CD8-positive, alpha-beta memory T cell (primary cell): ENCODE measurements at regions not wholly inside any gene's neighbourhood (a gene's known extent, or its start where the extent isn't known, plus 50 kb on each side); places are given as distances from the start of the nearest gene placed in this dataset.

ENCODE experiments used
- CTCF ChIA-PET: fragments of 350-600 bp; sonication (Branson Sonifier 250); formaldehyde crosslinking; loops from one replicate; lab custom pipeline; 2021; ENCODE audit warnings: antibody characterized with exemption; lab: Charles Lee
- POLR2A ChIA-PET: fragments of 350-600 bp; sonication (Branson Sonifier 250); formaldehyde crosslinking; loops from one replicate; lab custom pipeline; 2021; ENCODE audit warnings: antibody characterized with exemption; lab: Charles Lee
- DNase-seq, 5 donors: peaks; one replicate each; pipeline versions ENCODE4 v3.0.0 to v3.0.0-alpha.2; 2020 to 2022; ENCODE audit warnings: mixed read lengths in 1 of 5
- H3K27ac ChIP-seq: one replicate; pipeline ENCODE4 v1.7.0; 2013; ENCODE audit warnings: low read depth, mild to moderate bottlenecking, low read length, moderate library complexity
- H3K27me3 ChIP-seq: 2 replicates; pipeline ENCODE4 v1.7.0; 2013; ENCODE audit warnings: low read length, mild to moderate bottlenecking; ENCODE audit not compliant: insufficient read depth, poor library complexity, severe bottlenecking
- H3K36me3 ChIP-seq: 2 replicates; pipeline ENCODE4 v1.7.0; 2013; ENCODE audit warnings: mild to moderate bottlenecking, low read length, moderate library complexity; ENCODE audit not compliant: insufficient read depth
- H3K4me1 ChIP-seq: 2 replicates; pipeline ENCODE4 v1.7.0; 2013; ENCODE audit warnings: mild to moderate bottlenecking, low read length, moderate library complexity; ENCODE audit not compliant: insufficient read depth
- H3K4me3 ChIP-seq: 2 replicates; pipeline ENCODE4 v1.7.0; 2013; ENCODE audit warnings: mild to moderate bottlenecking, low read length
- H3K9me3 ChIP-seq: 2 replicates; pipeline ENCODE4 v1.7.0; 2013; ENCODE audit warnings: mild to moderate bottlenecking, low read length
- H3K27ac Mint-ChIP-seq, 8 donors: one replicate each; pipeline ENCODE4 v1.8.0; 2020 to 2021; ENCODE audit warnings: mixed read lengths in 8 of 8, mild to moderate bottlenecking in 6 of 8, inconsistent platforms in 3 of 8, moderate library complexity in 3 of 8
- H3K27me3 Mint-ChIP-seq, 2 donors: one replicate each; pipeline ENCODE4 v1.8.0; 2020 to 2021; ENCODE audit warnings: mixed read lengths in 2 of 2, mild to moderate bottlenecking in 1 of 2, moderate library complexity in 1 of 2
- H3K36me3 Mint-ChIP-seq, 3 donors: one replicate each; pipeline ENCODE4 v1.8.0; 2020 to 2021; ENCODE audit warnings: mixed read lengths in 3 of 3, inconsistent platforms in 1 of 3, mild to moderate bottlenecking in 1 of 3
- H3K4me1 Mint-ChIP-seq, 3 donors: one replicate each; pipeline ENCODE4 v1.8.0; 2020 to 2021; ENCODE audit warnings: mixed read lengths in 3 of 3, inconsistent platforms in 1 of 3, mild to moderate bottlenecking in 1 of 3
- H3K4me3 Mint-ChIP-seq, 7 donors: one replicate each; pipeline ENCODE4 v1.8.0; 2020 to 2021; ENCODE audit warnings: mixed read lengths in 7 of 7, mild to moderate bottlenecking in 6 of 7, moderate library complexity in 4 of 7, inconsistent platforms in 2 of 7
- H3K9me3 Mint-ChIP-seq, 5 donors: one replicate each; pipeline ENCODE4 v1.8.0; 2020 to 2022; ENCODE audit warnings: mixed read lengths in 5 of 5, mild to moderate bottlenecking in 3 of 5, moderate library complexity in 2 of 5, inconsistent platforms in 1 of 5

- no peaks in the 10 kb centered on the region for H3K27me3 ChIP-seq
- H3K4me3 Mint-ChIP-seq: no peak overlapping the region
- no peak overlapping the region for H3K27ac ChIP-seq
- DNase-seq: no peak
- no peak overlapping the region for H3K4me3 ChIP-seq
- peaks cover 0 to 18% (median 7%) of the 10 kb centered on the region in 5 donors for H3K9me3 Mint-ChIP-seq
- no peaks in the 10 kb centered on the region for H3K4me1 ChIP-seq
- H3K9me3 ChIP-seq: no peaks in the 10 kb centered on the region
- no peaks in the 10 kb centered on the region for H3K36me3 Mint-ChIP-seq
- no peak overlapping the region for H3K27ac Mint-ChIP-seq
- POLR2A ChIA-PET: no interaction called here
- H3K27me3 Mint-ChIP-seq: peaks cover 0 to 3% of the 10 kb centered on the region in 2 donors
- no peaks in the 10 kb centered on the region for H3K4me1 Mint-ChIP-seq
- CTCF ChIA-PET: no interaction called here
- no peaks in the 10 kb centered on the region for H3K36me3 ChIP-seq
These were observed 162.7 kb downstream of the NAF1 start for GRCh38 chr4:163003979-163004378.

GRCh38 chr4:162988530-162988929, 178.2 kb downstream of the NAF1 start:
- Mint-ChIP-seq H3K9me3 (peaks cover 0 to 6% (median 0%) of the 10 kb centered on the region in 5 donors), H3K27me3 (no peaks in the 10 kb centered on the region), H3K27ac (no peak overlapping the region), H3K36me3 (no peaks in the 10 kb centered on the region), H3K4me1 (no peaks in the 10 kb centered on the region), H3K4me3 (no peak overlapping the region)
- no peak for DNase-seq
- H3K27me3 ChIP-seq: no peaks in the 10 kb centered on the region
- H3K9me3 ChIP-seq: no peaks in the 10 kb centered on the region
- H3K36me3 ChIP-seq: no peaks in the 10 kb centered on the region
- H3K27ac ChIP-seq: no peak overlapping the region
- ChIA-PET POLR2A (no interaction called here), CTCF (no interaction called here)
- no peaks in the 10 kb centered on the region for H3K4me1 ChIP-seq
- no peak overlapping the region for H3K4me3 ChIP-seq

- Histone ChIP-seq H3K4me3 (no peak overlapping the region), H3K9me3 (no peaks in the 10 kb centered on the region), H3K27ac (no peak overlapping the region), H3K27me3 (no peaks in the 10 kb centered on the region), H3K36me3 (no peaks in the 10 kb centered on the region), H3K4me1 (no peaks in the 10 kb centered on the region)
- Mint-ChIP-seq H3K27ac (no peak overlapping the region), H3K36me3 (no peaks in the 10 kb centered on the region), H3K27me3 (no peaks in the 10 kb centered on the region), H3K9me3 (peaks cover 0 to 7% (median 3%) of the 10 kb centered on the region in 5 donors), H3K4me1 (no peaks in the 10 kb centered on the region), H3K4me3 (no peak overlapping the region)
- ChIA-PET POLR2A (no interaction called here), CTCF (no interaction called here)
- DNase-seq: no peak
These were observed 181.6 kb downstream of the NAF1 start for GRCh38 chr4:162985131-162985530.

- Mint-ChIP-seq H3K4me3 (no peak overlapping the region), H3K36me3 (no peaks in the 10 kb centered on the region)
- POLR2A ChIA-PET: no interaction called here
These were observed 182.1 kb downstream of the NAF1 start for GRCh38 chr4:162984621-162985020.

GRCh38 chr4:162981823-162982222, 184.9 kb downstream of the NAF1 start:
- no peak overlapping the region for H3K4me3 Mint-ChIP-seq
- no peak overlapping the region for H3K27ac ChIP-seq
- H3K27me3 ChIP-seq: no peaks in the 10 kb centered on the region
- no peaks in the 10 kb centered on the region for H3K27me3 Mint-ChIP-seq
- no peaks in the 10 kb centered on the region for H3K4me1 ChIP-seq
- POLR2A ChIA-PET: no interaction called here
- no peak overlapping the region for H3K27ac Mint-ChIP-seq
- no peaks in the 10 kb centered on the region for H3K9me3 ChIP-seq
- no peak overlapping the region for H3K4me3 ChIP-seq
- no peak for DNase-seq
- no peaks in the 10 kb centered on the region for H3K36me3 Mint-ChIP-seq
- peaks cover 0 to 4% (median 3%) of the 10 kb centered on the region in 5 donors for H3K9me3 Mint-ChIP-seq
- no peaks in the 10 kb centered on the region for H3K4me1 Mint-ChIP-seq
- H3K36me3 ChIP-seq: no peaks in the 10 kb centered on the region
- CTCF ChIA-PET: no interaction called here

More at GRCh38 chr4:162984621-162985020, 182.1 kb downstream of the NAF1 start:
- H3K9me3 ChIP-seq: no peaks in the 10 kb centered on the region
- H3K4me1 ChIP-seq: no peaks in the 10 kb centered on the region
- CTCF ChIA-PET: no interaction called here
- H3K27me3 ChIP-seq: no peaks in the 10 kb centered on the region
- H3K27me3 Mint-ChIP-seq: no peaks in the 10 kb centered on the region
- no peak overlapping the region for H3K27ac Mint-ChIP-seq
- no peak overlapping the region for H3K4me3 ChIP-seq
- peaks cover 0 to 7% (median 3%) of the 10 kb centered on the region in 5 donors for H3K9me3 Mint-ChIP-seq
- H3K4me1 Mint-ChIP-seq: no peaks in the 10 kb centered on the region
- no peak for DNase-seq
- H3K27ac ChIP-seq: no peak overlapping the region
- no peaks in the 10 kb centered on the region for H3K36me3 ChIP-seq

- Histone ChIP-seq H3K9me3 (no peaks in the 10 kb centered on the region), H3K36me3 (no peaks in the 10 kb centered on the region), H3K4me3 (no peak overlapping the region), H3K4me1 (no peaks in the 10 kb centered on the region), H3K27me3 (no peaks in the 10 kb centered on the region), H3K27ac (no peak overlapping the region)
- H3K27me3 Mint-ChIP-seq: no peaks in the 10 kb centered on the region
- no peak overlapping the region for H3K27ac Mint-ChIP-seq
- ChIA-PET CTCF (no interaction called here), POLR2A (no interaction called here)
- no peak for DNase-seq
- no peaks in the 10 kb centered on the region for H3K4me1 Mint-ChIP-seq
- H3K36me3 Mint-ChIP-seq: no peaks in the 10 kb centered on the region
- peaks cover 0 to 3% (median 0%) of the 10 kb centered on the region in 5 donors for H3K9me3 Mint-ChIP-seq
- no peak overlapping the region for H3K4me3 Mint-ChIP-seq
These were observed 188.3 kb downstream of the NAF1 start for GRCh38 chr4:162978398-162978797.

GRCh38 chr4:162977788-162978187, 188.9 kb downstream of the NAF1 start:
- CTCF ChIA-PET: no interaction called here
- no peak overlapping the region for H3K4me3 ChIP-seq
- no peaks in the 10 kb centered on the region for H3K4me1 Mint-ChIP-seq
- no peak for DNase-seq
- H3K36me3 Mint-ChIP-seq: no peaks in the 10 kb centered on the region
- no peak overlapping the region for H3K27ac ChIP-seq
- H3K27ac Mint-ChIP-seq: no peak overlapping the region
- H3K27me3 Mint-ChIP-seq: no peaks in the 10 kb centered on the region
- no peak overlapping the region for H3K4me3 Mint-ChIP-seq
- peaks cover 0 to 3% (median 0%) of the 10 kb centered on the region in 5 donors for H3K9me3 Mint-ChIP-seq
- POLR2A ChIA-PET: no interaction called here
- H3K27me3 ChIP-seq: no peaks in the 10 kb centered on the region
- no peaks in the 10 kb centered on the region for H3K9me3 ChIP-seq
- no peaks in the 10 kb centered on the region for H3K36me3 ChIP-seq
- H3K4me1 ChIP-seq: no peaks in the 10 kb centered on the region

GRCh38 chr4:162972661-162973330, 193.9 kb downstream of the NAF1 start:
- Histone ChIP-seq H3K27me3 (no peaks in the 10 kb centered on the region), H3K36me3 (no peaks in the 10 kb centered on the region), H3K27ac (no peak overlapping the region), H3K4me3 (no peak overlapping the region), H3K9me3 (no peaks in the 10 kb centered on the region), H3K4me1 (no peaks in the 10 kb centered on the region)
- H3K27me3 Mint-ChIP-seq: no peaks in the 10 kb centered on the region
- H3K36me3 Mint-ChIP-seq: no peaks in the 10 kb centered on the region
- peaks cover 0 to 5% (median 0%) of the 10 kb centered on the region in 5 donors for H3K9me3 Mint-ChIP-seq
- H3K27ac Mint-ChIP-seq: no peak overlapping the region
- no peak for DNase-seq
- H3K4me1 Mint-ChIP-seq: no peaks in the 10 kb centered on the region
- CTCF ChIA-PET: no interaction called here
- no peak overlapping the region for H3K4me3 Mint-ChIP-seq
- POLR2A ChIA-PET: no interaction called here
